Natural killer cell (primary cell): ENCODE measurements at regions not wholly inside any gene's neighbourhood (a gene's known extent, or its start where the extent isn't known, plus 50 kb on each side); places are given as distances from the start of the nearest gene placed in this dataset.

Experiments
- ATAC-seq, 3 donors: fragments of 150-1000 bp in 2 of 3; fragments of 200-7000 bp in 1 of 3; cut with Tn5 transposase; 1 replicate in 1 of 3; 2 replicates in 2 of 3; pipeline ENCODE4 v1.10.0; 2021; ENCODE audit warnings: mild to moderate bottlenecking in 2 of 3, moderate library complexity in 2 of 3
- DNase-seq, 2 donors: peaks; one replicate each; pipeline versions ENCODE4 v3.0.0 to v3.0.0-alpha.2; 2013 to 2021; ENCODE audit warnings: mixed read lengths in 1 of 2
- H3K27ac ChIP-seq: one replicate; pipeline ENCODE4 v1.5.1; 2013; ENCODE audit warnings: mild to moderate bottlenecking, low read length
- H3K27me3 ChIP-seq: one replicate; pipeline ENCODE4 v1.6.1; 2013; ENCODE audit warnings: low read length; ENCODE audit not compliant: control insufficient read depth, insufficient read depth
- H3K36me3 ChIP-seq: one replicate; pipeline ENCODE4 v1.6.1; 2013; ENCODE audit warnings: low read length; ENCODE audit not compliant: control insufficient read depth, insufficient read depth
- H3K4me1 ChIP-seq: one replicate; pipeline ENCODE4 v1.6.1; 2013; ENCODE audit warnings: low read length; ENCODE audit not compliant: control insufficient read depth, insufficient read depth
- H3K4me3 ChIP-seq: one replicate; pipeline ENCODE4 v1.5.1; 2013; ENCODE audit warnings: low read length
- H3K9me3 ChIP-seq: one replicate; pipeline ENCODE4 v1.6.1; 2013; ENCODE audit warnings: low read length; ENCODE audit not compliant: control insufficient read depth, insufficient read depth
- H3K27ac Mint-ChIP-seq, 2 donors: one replicate each; pipeline ENCODE4 v1.8.0; 2022; ENCODE audit warnings: mild to moderate bottlenecking in 2 of 2, mixed read lengths in 2 of 2, moderate library complexity in 1 of 2
- H3K27me3 Mint-ChIP-seq, 2 donors: one replicate each; pipeline ENCODE4 v1.8.0; 2022; ENCODE audit warnings: low read depth in 2 of 2, mixed read lengths in 2 of 2
- H3K36me3 Mint-ChIP-seq: one replicate; pipeline ENCODE4 v1.8.0; 2022; ENCODE audit warnings: mixed read lengths
- H3K4me1 Mint-ChIP-seq, 2 donors: one replicate each; pipeline ENCODE4 v1.8.0; 2022; ENCODE audit warnings: mixed read lengths in 2 of 2
- H3K4me3 Mint-ChIP-seq: one replicate; pipeline ENCODE4 v1.8.0; 2022; ENCODE audit warnings: mild to moderate bottlenecking, moderate library complexity, mixed read lengths
- H3K9me3 Mint-ChIP-seq, 2 donors: one replicate each; pipeline ENCODE4 v1.8.0; 2022; ENCODE audit warnings: mixed read lengths in 2 of 2
- WGBS: methylation state at CpG from one replicate; pipeline ENCODE4 v1.1.7; 2013; ENCODE audit warnings: missing lambda C conversion rate; ENCODE audit not compliant: insufficient coverage; 5-methylcytosine and 5-hydroxymethylcytosine counted together
- intact Hi-C: fragments of 100-400 bp; cut with micrococcal nuclease; formaldehyde crosslinking; loops from one replicate; pipeline ENCODE4 v1.14.2; 2022
- TF ChIP-seq, protein P1 (sequence below): fragments of 200-600 bp; IDR thresholded peaks from one replicate; pipeline ENCODE4 v1.8.0; 2022; ENCODE audit warnings: antibody characterized with exemption

DNA sequence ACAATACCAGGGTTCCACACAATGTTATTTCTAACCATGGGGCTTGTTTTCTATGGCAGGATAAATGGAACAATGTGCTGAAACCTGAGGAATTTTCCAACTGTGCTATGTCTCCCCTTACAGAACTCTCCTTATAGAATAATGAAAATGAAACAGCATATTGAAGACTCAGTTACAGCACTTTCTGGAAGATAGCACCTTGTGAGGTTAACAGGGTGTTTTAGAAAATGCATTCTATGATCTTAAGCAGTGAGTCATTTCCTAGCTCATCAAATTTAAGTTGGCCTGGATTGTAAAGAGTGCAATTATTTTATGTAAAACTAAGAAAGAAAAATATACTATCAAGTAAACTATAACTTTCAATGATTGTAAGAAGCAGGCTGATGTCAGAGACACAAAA is 60.1 kb upstream of the CNTN1 start:
- intact Hi-C loops, result no loop called here
- no peaks in the 10 kb centered on the region for H3K36me3 ChIP-seq
- TF ChIP-seq, protein P1, sequence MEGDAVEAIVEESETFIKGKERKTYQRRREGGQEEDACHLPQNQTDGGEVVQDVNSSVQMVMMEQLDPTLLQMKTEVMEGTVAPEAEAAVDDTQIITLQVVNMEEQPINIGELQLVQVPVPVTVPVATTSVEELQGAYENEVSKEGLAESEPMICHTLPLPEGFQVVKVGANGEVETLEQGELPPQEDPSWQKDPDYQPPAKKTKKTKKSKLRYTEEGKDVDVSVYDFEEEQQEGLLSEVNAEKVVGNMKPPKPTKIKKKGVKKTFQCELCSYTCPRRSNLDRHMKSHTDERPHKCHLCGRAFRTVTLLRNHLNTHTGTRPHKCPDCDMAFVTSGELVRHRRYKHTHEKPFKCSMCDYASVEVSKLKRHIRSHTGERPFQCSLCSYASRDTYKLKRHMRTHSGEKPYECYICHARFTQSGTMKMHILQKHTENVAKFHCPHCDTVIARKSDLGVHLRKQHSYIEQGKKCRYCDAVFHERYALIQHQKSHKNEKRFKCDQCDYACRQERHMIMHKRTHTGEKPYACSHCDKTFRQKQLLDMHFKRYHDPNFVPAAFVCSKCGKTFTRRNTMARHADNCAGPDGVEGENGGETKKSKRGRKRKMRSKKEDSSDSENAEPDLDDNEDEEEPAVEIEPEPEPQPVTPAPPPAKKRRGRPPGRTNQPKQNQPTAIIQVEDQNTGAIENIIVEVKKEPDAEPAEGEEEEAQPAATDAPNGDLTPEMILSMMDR, result no peak
- Mint-ChIP-seq H3K36me3 (no peaks in the 10 kb centered on the region), H3K4me3 (no peak overlapping the region), H3K27ac (no peak overlapping the region), H3K9me3 (peaks cover 2 to 3% of the 10 kb centered on the region in 2 donors), H3K4me1 (no peaks in the 10 kb centered on the region), H3K27me3 (no peaks in the 10 kb centered on the region)
- no peaks in the 10 kb centered on the region for H3K27me3 ChIP-seq
- H3K4me3 ChIP-seq, result no peak overlapping the region
- no peaks in the 10 kb centered on the region for H3K9me3 ChIP-seq
- H3K4me1 ChIP-seq, result no peaks in the 10 kb centered on the region
- DNase-seq, result no peak
- H3K27ac ChIP-seq, result no peak overlapping the region
- ATAC-seq, result no peak

DNA sequence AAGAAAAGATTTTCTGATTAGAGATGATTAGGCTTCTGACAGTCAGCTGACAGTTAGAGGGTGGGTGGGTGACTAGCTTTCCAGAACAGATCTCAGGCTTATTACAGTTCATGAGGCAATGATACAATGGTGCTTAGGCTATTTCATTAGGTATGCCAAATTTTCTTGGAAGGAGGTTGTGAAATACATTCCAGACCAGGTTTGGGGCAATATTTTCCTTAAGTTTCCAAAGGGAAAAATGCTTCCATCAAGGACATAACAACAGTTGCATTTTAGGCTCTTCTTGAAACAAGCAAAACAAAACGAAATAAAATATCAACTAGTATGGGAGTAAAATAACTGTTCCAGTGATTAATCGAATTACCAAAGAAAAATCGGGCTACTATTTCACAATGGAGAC is 59.3 kb upstream of the CNTN1 start:
- no peaks in the 10 kb centered on the region for H3K27me3 ChIP-seq
- no peak overlapping the region for H3K27ac Mint-ChIP-seq
- no peak for DNase-seq
- no peaks in the 10 kb centered on the region for H3K9me3 ChIP-seq
- no peak overlapping the region for H3K4me3 ChIP-seq
- H3K4me1 ChIP-seq, result no peaks in the 10 kb centered on the region
- 83% methylated on average over 2 of the region's 3 CpGs for WGBS
- no peaks in the 10 kb centered on the region for H3K36me3 Mint-ChIP-seq
- TF ChIP-seq, protein P1, result no peak
- no peaks in the 10 kb centered on the region for H3K4me1 Mint-ChIP-seq
- no peak for ATAC-seq
- no peaks in the 10 kb centered on the region for H3K27me3 Mint-ChIP-seq
- H3K27ac ChIP-seq, result no peak overlapping the region
- H3K36me3 ChIP-seq, result no peaks in the 10 kb centered on the region
- H3K4me3 Mint-ChIP-seq, result no peak overlapping the region
- H3K9me3 Mint-ChIP-seq, result peaks cover 2 to 3% of the 10 kb centered on the region in 2 donors
- intact Hi-C loops, result no loop called here

DNA sequence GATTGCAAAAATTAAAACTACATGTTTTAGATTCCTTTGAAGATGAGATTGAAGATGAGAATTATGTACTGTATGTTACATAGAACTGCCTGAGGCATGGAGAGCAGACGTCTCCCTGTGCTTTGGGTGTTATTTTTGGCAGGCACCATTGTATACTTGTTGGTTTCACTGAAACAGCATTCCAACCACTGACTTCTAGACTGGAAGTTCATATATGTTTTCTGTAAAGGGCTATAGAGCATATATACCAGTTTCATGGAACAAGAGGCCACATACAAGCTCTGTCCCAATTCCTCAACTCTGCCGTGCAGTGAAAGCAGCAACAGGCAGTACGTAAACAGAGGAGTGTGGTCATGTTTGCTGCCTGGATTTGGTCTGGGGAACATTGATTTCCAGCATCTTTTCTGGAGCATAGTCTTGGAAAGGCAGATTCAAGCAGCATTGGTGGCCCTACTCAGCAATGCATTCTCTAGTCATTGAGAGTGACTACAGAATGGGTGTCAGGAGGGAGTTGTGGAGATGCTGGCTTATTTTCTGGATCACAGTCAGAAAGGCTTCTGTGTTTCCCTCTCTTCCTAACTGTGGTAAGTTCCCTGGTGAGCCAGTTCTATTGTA is 57.6 kb upstream of the CNTN1 start:
- H3K27me3 Mint-ChIP-seq, result no peaks in the 10 kb centered on the region
- DNase-seq (no peak), ATAC-seq (no peak)
- Histone ChIP-seq H3K27ac (no peak overlapping the region), H3K4me3 (no peak overlapping the region), H3K4me1 (no peaks in the 10 kb centered on the region), H3K27me3 (no peaks in the 10 kb centered on the region), H3K36me3 (no peaks in the 10 kb centered on the region), H3K9me3 (no peaks in the 10 kb centered on the region)
- 81% methylated on average over 3 of the region's 3 CpGs for WGBS
- intact Hi-C loops, result no loop called here
- H3K27ac Mint-ChIP-seq, result no peak overlapping the region
- no peaks in the 10 kb centered on the region for H3K4me1 Mint-ChIP-seq
- TF ChIP-seq, protein P1, result no peak
- no peak overlapping the region for H3K4me3 Mint-ChIP-seq
- H3K9me3 Mint-ChIP-seq, result peaks cover 2 to 3% of the 10 kb centered on the region in 2 donors
- H3K36me3 Mint-ChIP-seq, result no peaks in the 10 kb centered on the region

DNA sequence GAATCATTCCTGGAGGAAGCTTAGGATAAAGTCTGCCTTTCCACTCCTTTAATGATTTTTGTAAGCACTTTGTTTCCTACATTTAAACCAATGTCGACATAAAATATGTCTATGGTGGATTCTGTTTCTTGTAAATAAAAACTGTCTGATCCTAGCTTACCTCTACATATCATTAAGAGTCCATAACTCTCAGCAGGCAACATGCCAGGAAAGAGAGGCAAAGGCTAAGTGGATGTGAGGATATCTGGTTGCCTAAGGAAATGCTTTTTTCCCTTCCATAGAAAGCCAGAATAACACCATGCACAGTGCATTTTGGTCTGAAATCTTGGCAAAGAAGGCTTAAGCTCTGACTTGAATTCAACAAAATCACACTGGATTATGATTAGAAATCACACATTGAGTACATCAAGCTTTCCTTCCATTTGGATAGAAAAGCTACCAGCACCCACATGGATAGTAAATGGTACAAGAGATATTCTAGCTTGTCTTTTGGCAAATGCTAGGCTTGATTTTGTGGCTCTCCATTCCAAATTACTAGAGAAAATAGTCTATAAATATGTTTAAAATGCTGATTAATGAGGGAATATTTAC is 57.0 kb upstream of the CNTN1 start:
- Histone ChIP-seq H3K36me3 (no peaks in the 10 kb centered on the region), H3K27ac (no peak overlapping the region), H3K4me3 (no peak overlapping the region), H3K27me3 (no peaks in the 10 kb centered on the region), H3K9me3 (no peaks in the 10 kb centered on the region), H3K4me1 (no peaks in the 10 kb centered on the region)
- Mint-ChIP-seq H3K27ac (no peak overlapping the region), H3K27me3 (no peaks in the 10 kb centered on the region), H3K36me3 (peaks cover 1% of the 10 kb centered on the region), H3K9me3 (peaks cover 3 to 5% of the 10 kb centered on the region in 2 donors), H3K4me3 (no peak overlapping the region), H3K4me1 (no peaks in the 10 kb centered on the region)
- DNase-seq (no peak), ATAC-seq (no peak)
- no CpG with 5 or more reads among the region's 1 CpG for WGBS
- intact Hi-C loops, result no loop called here
- TF ChIP-seq, protein P1, result no peak
